ENCODE measurements at regions not wholly inside any gene's neighbourhood (a gene's known extent, or its start where the extent isn't known, plus 50 kb on each side); places are given as distances from the start of the nearest gene placed in this dataset.

- no peak for DNase-seq
Measured at GRCh38 chr9:90085633-90086032, 480.8 kb downstream of the GADD45G start.

DNA sequence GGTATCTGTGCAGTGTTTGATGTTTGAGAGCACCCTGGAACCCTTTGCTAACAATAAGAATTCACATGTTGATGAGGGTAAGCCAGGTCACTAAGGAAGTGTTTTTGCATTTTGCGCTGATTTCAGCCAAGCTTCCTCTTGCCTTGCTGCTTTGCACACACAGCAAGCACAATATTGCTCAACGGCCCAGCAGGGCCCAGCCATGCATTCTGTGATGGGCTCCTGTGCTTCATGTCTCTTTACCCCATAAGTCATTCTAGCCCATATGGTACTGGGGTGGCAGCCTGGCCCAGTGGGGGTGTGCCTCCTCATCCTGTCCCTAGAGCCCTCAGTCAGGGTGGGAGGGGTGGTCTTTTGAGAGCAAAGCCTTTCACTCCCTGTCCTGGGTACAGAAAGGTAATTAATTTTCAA, 481.3 kb downstream of the GADD45G start:
- DNase-seq, result no peak

DNA sequence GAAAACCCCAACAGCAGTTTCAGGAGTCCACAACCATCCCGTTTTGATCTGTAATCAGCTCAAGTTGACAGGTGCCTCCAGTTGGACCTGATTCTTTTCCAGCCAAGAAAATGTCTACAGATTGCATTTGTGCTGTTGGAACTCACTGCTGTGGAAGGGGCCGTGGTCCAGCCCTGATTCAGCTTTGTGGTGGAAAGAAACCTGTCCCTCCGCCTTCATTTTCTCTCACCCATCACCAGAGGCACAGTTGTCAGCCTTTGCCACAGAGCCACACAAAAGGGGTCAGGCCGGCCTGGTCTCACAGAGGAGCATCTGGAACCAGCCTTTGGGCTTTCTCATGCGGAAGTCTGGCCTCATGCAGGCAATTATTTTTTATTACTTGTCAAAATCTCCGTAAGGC, 483.6 kb downstream of the GADD45G start:
- DNase-seq, result no peak

DNA sequence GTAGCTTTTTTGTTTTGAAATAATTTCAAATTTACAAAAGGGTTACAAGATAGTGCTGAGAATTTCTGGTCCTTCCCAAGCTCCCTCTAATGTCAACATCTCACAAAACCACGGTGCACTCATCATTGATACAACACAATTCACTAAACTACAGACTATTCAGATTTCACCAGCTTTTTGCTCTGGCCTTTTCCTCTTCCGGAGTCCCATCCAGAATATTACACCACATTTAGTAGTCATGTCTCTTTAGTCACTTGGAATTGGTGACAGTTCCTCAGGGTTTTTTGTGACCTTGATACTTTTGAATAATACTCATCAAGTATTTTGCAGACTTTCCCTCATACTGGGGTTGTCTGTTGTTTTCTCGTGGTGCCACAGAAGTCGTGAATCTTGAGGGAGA, 484.0 kb downstream of the GADD45G start:
- no peak for DNase-seq

GRCh38 chr9:90090997-90091396, 486.2 kb downstream of the GADD45G start:
- no peak for DNase-seq

- DNase-seq, result no peak
Measured at GRCh38 chr9:90092508-90092907, 487.7 kb downstream of the GADD45G start.

- DNase-seq, result no peak
Measured at GRCh38 chr9:90095682-90096081, 490.9 kb downstream of the GADD45G start.

DNA sequence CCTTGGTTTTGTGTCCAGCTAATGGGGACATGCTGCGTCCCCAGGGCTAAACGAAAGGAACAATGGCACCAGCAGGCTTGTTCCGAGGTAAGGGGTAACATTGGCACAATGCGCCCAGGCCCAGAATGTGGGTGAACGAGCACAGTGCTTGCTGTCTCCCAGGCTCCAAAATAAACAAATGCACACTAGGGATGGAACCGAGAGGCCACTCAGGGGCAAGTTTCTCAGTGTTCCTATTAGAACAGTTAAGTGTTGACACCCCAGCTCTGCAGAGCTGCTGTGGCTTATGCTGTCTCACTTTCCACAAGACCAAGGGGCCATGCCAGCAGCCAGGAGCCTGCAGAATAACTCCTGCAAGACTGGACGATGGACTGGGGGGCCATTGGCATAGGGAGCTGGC, 492.4 kb downstream of the GADD45G start:
- DNase-seq, result no peak

DNA sequence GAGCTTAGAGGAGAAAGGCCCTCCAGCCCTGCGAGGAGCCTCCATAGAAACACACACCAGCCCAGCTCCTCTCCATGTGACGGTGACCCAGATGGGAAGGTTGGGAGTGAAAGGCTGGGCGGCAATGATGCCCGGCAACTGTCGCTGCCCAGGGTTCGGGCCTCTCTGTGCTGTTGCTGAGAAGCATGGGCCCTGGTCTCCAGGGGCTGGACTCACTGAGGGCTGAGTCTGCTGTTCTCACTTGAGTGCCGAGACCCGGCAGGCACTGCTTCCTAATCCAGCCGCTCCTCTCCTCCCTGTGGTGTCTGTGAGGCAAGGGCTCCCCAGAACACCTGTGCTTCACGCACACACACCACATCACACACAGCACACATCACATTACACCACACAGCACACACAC, 493.6 kb downstream of the GADD45G start:
- DNase-seq, result no peak

DNA sequence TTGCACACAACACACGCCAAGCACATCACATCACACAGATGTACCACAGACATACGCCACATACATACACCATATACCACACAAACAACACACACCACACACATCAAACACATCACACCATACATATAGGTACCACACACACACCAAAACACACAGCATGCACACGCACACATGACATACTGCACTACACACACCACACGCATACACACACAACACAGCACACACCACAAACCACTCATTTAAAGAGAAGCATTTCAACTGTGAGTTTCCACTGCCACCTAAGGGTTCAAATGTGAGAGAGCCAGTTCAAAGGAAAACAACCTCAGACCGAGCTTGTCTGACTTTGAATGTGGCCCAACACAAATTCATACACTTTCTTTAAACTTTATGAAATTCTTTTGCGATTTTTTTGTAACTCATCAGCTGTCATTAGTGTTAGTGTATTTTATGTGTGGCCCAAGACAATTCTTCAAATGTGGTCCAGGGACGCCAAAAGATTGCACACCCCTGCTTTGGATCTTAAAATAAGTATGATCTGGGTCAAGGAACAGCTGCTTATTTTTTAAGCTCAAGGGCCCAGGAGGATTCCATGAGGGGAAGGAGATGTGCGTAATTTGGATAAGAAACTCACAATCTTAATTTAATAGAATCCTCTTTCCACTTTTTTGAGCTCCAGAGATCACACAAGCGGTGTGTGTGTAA, 494.6 kb downstream of the GADD45G start:
- DNase-seq, result no peak

GRCh38 chr9:90100014-90100413, 495.2 kb downstream of the GADD45G start:
- no peak for DNase-seq

- DNase-seq, result peak; percentile 69
Measured at GRCh38 chr9:90102292-90102901, 497.6 kb downstream of the GADD45G start.

- DNase-seq, result no peak
Measured at GRCh38 chr9:90103771-90104170, 499.0 kb downstream of the GADD45G start.

- DNase-seq, result no peak
Measured at GRCh38 chr9:90105773-90106172, 501.0 kb downstream of the GADD45G start.

DNA sequence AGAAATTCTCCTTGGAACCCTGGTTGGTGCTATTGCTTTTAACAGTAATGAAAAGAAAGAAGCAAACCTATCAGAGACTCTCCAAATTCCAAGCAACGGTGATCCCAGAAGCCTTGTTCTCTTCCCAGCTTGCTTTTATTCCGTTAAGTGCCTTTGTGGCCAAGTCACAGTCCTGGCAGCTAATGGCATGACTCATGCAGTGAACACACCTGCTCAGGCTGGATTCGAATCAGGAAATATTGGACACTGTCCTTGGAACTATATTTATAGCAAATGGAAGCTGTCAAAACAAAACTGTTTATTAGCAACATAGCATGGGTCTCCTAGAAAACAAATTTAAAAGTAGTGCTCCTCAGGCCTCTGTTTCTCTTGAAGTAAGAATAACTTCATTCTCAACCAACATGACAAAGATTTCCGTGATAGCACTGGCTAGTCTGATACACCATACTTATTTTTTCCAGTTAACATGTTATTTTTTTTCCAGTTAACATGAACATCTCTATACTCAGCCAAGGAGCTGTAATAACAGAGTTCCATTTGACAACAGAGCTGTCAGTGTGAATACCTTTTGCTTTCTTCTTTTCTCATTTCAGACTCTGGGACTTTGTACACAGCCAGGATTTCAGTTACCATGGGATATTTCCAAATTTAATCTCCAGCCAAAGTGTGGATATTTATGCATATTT, 502.4 kb downstream of the GADD45G start:
- DNase-seq, result no peak

- no peak for DNase-seq
Measured at GRCh38 chr9:90107726-90108655, 503.2 kb downstream of the GADD45G start.

GRCh38 chr9:90112788-90113187, 508.0 kb downstream of the GADD45G start:
- no peak for DNase-seq

GRCh38 chr9:90114641-90115425, 510.0 kb downstream of the GADD45G start:
- DNase-seq, result no peak

GRCh38 chr9:90121762-90122161, 517.0 kb downstream of the GADD45G start:
- DNase-seq, result no peak

DNA sequence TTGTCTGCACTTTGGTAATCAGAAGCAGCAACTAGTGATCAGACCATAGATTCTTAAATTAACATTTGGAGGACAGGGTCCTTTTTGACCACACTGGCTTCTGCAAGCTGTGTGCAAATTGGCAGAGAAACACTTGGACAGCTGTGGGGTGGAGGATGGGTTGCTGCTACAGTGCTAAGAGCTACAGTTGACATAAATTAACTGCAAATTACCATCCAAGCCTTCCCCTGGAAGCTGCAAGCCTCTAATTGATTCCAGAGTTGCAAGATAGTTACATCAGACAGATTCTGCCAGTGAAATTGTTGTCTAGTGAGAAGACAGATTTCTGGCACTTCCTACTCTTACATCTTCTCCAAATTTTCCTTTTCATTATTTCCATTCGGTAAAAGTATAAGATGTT, 517.7 kb downstream of the DIRAS2 start:
- no peak for DNase-seq

DNA sequence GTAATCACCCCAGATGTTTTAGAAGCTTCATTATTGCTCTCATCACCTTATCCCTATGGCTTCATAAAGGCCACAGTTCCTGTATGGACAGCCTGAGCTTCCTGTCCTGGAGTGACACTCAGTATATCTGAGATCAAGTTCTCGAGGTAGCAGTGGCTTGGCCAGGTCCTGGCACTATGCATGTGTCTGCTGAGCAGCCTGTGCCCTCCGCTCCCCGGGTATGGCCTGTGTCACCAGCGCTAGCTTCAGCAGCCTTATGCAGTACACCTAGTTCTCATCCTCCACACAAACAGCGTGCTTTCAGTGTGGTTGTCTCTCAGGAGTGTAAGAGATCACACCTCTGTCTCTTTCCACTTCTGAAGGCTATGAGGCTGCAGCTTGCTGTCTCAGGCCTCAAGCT, 514.7 kb downstream of the DIRAS2 start:
- DNase-seq, result no peak

DNA sequence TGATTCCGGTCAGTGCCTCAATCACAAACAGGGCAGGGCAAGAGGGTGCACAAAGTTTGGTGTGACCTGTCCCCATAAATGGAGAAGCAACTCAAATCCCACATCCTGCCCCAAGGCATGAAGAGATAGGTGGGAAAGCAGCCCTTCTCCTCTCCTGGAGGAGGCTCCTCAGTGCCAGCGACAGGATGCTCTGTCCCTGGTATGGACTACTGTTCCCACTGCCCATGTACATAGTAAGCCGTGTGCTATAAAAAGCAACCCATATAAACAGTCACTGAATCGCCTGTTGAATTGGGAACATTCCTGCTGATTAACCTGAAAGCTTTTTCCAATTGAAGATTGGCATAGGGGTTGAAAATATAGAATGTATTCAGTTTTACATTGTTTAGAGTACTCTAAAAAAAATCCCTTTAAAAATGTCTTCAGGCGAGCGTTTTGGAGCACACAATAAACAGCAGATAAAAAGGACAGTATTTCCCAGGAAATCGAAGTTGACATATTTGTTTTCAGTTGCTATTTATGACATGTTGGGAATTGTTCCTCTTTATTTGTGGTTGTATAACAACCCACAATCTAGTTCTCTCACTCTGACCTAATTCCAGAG, 513.9 kb downstream of the DIRAS2 start:
- no peak for DNase-seq
